CD4-positive, alpha-beta T cell treated with Interleukin-17A for 4 hours (primary cell): ENCODE measurements at regions not wholly inside any gene's neighbourhood (a gene's known extent, or its start where the extent isn't known, plus 50 kb on each side); places are given as distances from the start of the nearest gene placed in this dataset.
"Not testable (repeated sequence)": the region's sequence is repeated elsewhere in the genome, so short reads cannot be mapped to it uniquely, and the experiment has no call there.

Experiments used
- DNase-seq: peaks from one replicate; pipeline ENCODE4 v3.0.0-alpha.2; 2020; ENCODE audit warnings: mixed read lengths

- no peak for DNase-seq
These were observed 210.6 kb downstream of the DLL1 start for GRCh38 chr6:170080169-170080827.

- no peak for DNase-seq
These were observed 214.3 kb downstream of the DLL1 start for GRCh38 chr6:170076466-170077165.

GRCh38 chr6:170075659-170076223 is 215.1 kb downstream of the DLL1 start:
- DNase-seq = no peak

GRCh38 chr6:170074907-170075306 is 216.0 kb downstream of the DLL1 start:
- DNase-seq = no peak

- no peak for DNase-seq
These were observed 216.4 kb downstream of the DLL1 start for GRCh38 chr6:170074435-170074834.

- DNase-seq = no peak
These were observed 217.0 kb downstream of the DLL1 start for GRCh38 chr6:170073846-170074245.

GRCh38 chr6:170072246-170072645 is 218.6 kb downstream of the DLL1 start:
- DNase-seq = no peak

- no peak for DNase-seq
These were observed 221.3 kb downstream of the DLL1 start for GRCh38 chr6:170069611-170070010.

GRCh38 chr6:170068496-170068895 is 222.4 kb downstream of the DLL1 start:
- DNase-seq = no peak

GRCh38 chr6:170067923-170068360 is 222.9 kb downstream of the DLL1 start:
- no peak for DNase-seq

GRCh38 chr6:170067181-170067641 is 223.7 kb downstream of the DLL1 start:
- no peak for DNase-seq

GRCh38 chr6:170066679-170067078 is 224.2 kb downstream of the DLL1 start:
- no peak for DNase-seq

- DNase-seq = no peak
These were observed 226.9 kb downstream of the DLL1 start for GRCh38 chr6:170063851-170064602.

- no peak for DNase-seq
These were observed 227.4 kb downstream of the DLL1 start for GRCh38 chr6:170063431-170063830.

- no peak for DNase-seq
These were observed 228.0 kb downstream of the DLL1 start for GRCh38 chr6:170062915-170063241.

- DNase-seq = no peak
These were observed 228.5 kb downstream of the DLL1 start for GRCh38 chr6:170062209-170062914.

GRCh38 chr6:170058878-170059485 is 231.9 kb downstream of the DLL1 start:
- no peak for DNase-seq

GRCh38 chr6:170057961-170058877 is 232.7 kb downstream of the DLL1 start:
- DNase-seq = no peak

- no peak for DNase-seq
These were observed 233.7 kb downstream of the DLL1 start for GRCh38 chr6:170057034-170057734.

GRCh38 chr6:170056278-170056711 is 234.6 kb downstream of the DLL1 start:
- no peak for DNase-seq

- DNase-seq = not testable (repeated sequence)
These were observed 235.1 kb downstream of the DLL1 start for GRCh38 chr6:170055797-170056196.
